SH-SY5Y (cell line): ENCODE measurements at regions not wholly inside any gene's neighbourhood (a gene's known extent, or its start where the extent isn't known, plus 50 kb on each side); places are given as distances from the start of the nearest gene placed in this dataset.

Experiments used
- GATA2 ChIP-seq: IDR thresholded peaks from 2 replicates; pipeline ENCODE4 v1.6.1; 2011; ENCODE audit warnings: mild to moderate bottlenecking, low read depth, low read length
- GATA3 ChIP-seq: IDR thresholded peaks from 2 replicates; pipeline ENCODE4 v1.6.1; 2011; ENCODE audit warnings: low read depth, mild to moderate bottlenecking, low read length, moderate library complexity

- TF ChIP-seq GATA3 (no peak), GATA2 (no peak)
Observed at GRCh38 chr2:8380566-8380965, 301.3 kb upstream of the ID2 start.
